Caco-2 (cell line): ENCODE measurements at regions not wholly inside any gene's neighbourhood (a gene's known extent, or its start where the extent isn't known, plus 50 kb on each side); places are given as distances from the start of the nearest gene placed in this dataset.

Experiments used
- BruUV-seq: library from RNA; stranded (reverse); fragments of 400-500 nt; replicated peaks from 2 replicates; lab custom pipeline; 2021; lab: Mats Ljungman, UMichigan
- CTCF ChIA-PET: fragments of 300-600 bp; sonication (Branson Sonifier 250); formaldehyde crosslinking; loops from one replicate; lab custom pipeline; 2022; ENCODE audit warnings: antibody characterized with exemption; lab: Charles Lee
- POLR2A ChIA-PET: fragments of 300-600 bp; sonication (Branson Sonifier 250); formaldehyde crosslinking; loops from one replicate; lab custom pipeline; 2022; ENCODE audit warnings: antibody characterized with exemption; lab: Charles Lee
- DNase-seq, 2 experiments: peaks; one replicate each; pipeline versions ENCODE4 v3.0.0 to v3.0.0-alpha.2; 2020 to 2022
- H3K27me3 ChIP-seq: replicated peaks from 2 replicates; pipeline ENCODE4 v1.6.0; 2011; ENCODE audit warnings: low read length; ENCODE audit not compliant: control insufficient read depth, insufficient read depth
- H3K36me3 ChIP-seq: 2 replicates; pipeline ENCODE4 v1.5.1; 2011; ENCODE audit warnings: low read length; ENCODE audit not compliant: control insufficient read depth, insufficient read depth
- H3K4me1 ChIP-seq: fragments of 250-450 bp; sonication (Bioruptor Pico); 2 replicates; pipeline ENCODE4 v1.5.1; 2020; ENCODE audit warnings: mild to moderate bottlenecking
- H3K4me3 ChIP-seq: 2 replicates; pipeline ENCODE4 v1.5.1; 2011; ENCODE audit warnings: low read depth, mild to moderate bottlenecking, control low read depth, low read length
- H3K9me3 ChIP-seq: fragments of 250-450 bp; sonication (Bioruptor Pico); 2 replicates; pipeline ENCODE4 v1.5.1; 2020; ENCODE audit warnings: mild to moderate bottlenecking, moderate library complexity
- H3K27ac Mint-ChIP-seq: one replicate; pipeline ENCODE4 v1.8.0; 2022; ENCODE audit warnings: mixed read lengths; ENCODE audit not compliant: unreplicated experiment
- H3K27me3 Mint-ChIP-seq: one replicate; pipeline ENCODE4 v1.8.0; 2022; ENCODE audit warnings: mixed read lengths; ENCODE audit not compliant: insufficient read depth, unreplicated experiment
- H3K36me3 Mint-ChIP-seq: one replicate; pipeline ENCODE4 v1.8.0; 2022; ENCODE audit warnings: mild to moderate bottlenecking, mixed read lengths; ENCODE audit not compliant: insufficient read depth, unreplicated experiment
- H3K4me1 Mint-ChIP-seq: one replicate; pipeline ENCODE4 v1.8.0; 2022; ENCODE audit warnings: low read depth, mixed read lengths; ENCODE audit not compliant: unreplicated experiment
- H3K4me3 Mint-ChIP-seq: one replicate; pipeline ENCODE4 v1.8.0; 2022; ENCODE audit warnings: mild to moderate bottlenecking, moderate library complexity, mixed read lengths; ENCODE audit not compliant: unreplicated experiment
- H3K9me3 Mint-ChIP-seq: one replicate; pipeline ENCODE4 v1.8.0; 2022; ENCODE audit warnings: mixed read lengths; ENCODE audit not compliant: unreplicated experiment
- CTCF ChIP-seq, 2 experiments: fragments of 200-600 bp in 1 of 2; IDR thresholded peaks; 1 replicate in 1 of 2; 2 replicates in 1 of 2; pipeline versions ENCODE4 v1.5.1 to v1.8.0; 2011 to 2022; ENCODE audit warnings: antibody characterized with exemption in 1 of 2, control low read depth in 1 of 2, inconsistent platforms in 1 of 2, low read depth in 1 of 2, low read length in 1 of 2, mild to moderate bottlenecking in 1 of 2, moderate library complexity in 1 of 2; ENCODE audit not compliant: insufficient read depth in 1 of 2, severe bottlenecking in 1 of 2, unreplicated experiment in 1 of 2
- intact Hi-C: fragments of 100-400 bp; cut with micrococcal nuclease; formaldehyde crosslinking; loops from one replicate; pipeline ENCODE4 v1.10.0; 2022; ENCODE audit not compliant: unreplicated experiment

DNA sequence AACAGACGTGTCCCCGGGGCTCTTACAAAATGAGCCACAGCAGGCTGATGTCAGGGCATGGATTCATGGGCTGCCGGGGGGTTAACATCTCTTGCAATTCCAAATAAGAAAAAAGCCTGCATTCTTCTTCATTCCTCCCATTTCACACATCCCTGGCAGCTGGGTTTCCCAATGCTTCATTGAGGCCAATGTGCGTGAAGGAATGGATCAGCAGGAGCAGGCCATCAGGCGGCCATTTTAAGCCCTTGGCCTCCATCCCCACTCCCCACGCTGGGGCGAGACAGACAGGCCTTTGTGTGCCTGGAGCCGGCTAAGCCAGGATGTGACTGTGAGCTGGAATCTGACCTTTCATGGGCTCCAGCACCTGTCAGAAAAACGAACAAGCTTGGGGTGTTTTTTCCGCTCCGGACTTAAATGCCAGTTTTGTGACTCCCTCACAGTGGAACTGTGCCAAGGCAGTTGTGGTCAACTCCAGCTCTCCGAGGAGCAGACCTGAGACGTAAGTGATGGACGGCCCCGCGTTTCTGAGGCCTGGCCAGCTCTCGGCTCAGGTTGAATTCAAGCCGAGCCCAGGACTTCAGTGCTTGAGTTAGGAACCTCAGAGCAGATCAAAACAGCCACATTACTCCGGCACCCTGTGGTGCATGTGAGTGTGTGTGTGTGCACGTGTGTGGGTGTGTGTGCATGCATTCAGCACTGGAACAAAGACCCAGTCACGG, 133.1 kb downstream of the TMEM30B start:
- DNase-seq: no peak
- no peaks in the 10 kb centered on the region for H3K27me3 Mint-ChIP-seq
- no peaks in the 10 kb centered on the region for H3K4me1 Mint-ChIP-seq
- CTCF ChIA-PET: interaction anchor here (0.6 kb wide), 1 partner anchor 69 kb away, joined by 3 read pairs; no protein-coding TSS in a partner anchor
- Histone ChIP-seq H3K9me3 (peaks cover 18% of the 10 kb centered on the region), H3K27me3 (no peaks in the 10 kb centered on the region), H3K4me3 (no peak overlapping the region), H3K4me1 (no peaks in the 10 kb centered on the region), H3K36me3 (no peaks in the 10 kb centered on the region)
- TF ChIP-seq CTCF (IDR thresholded peaks at IDR 0.05; ENCODE audit: insufficient read depth in 1 of 2, low read depth in 1 of 2, low read length in 1 of 2, severe bottlenecking in 1 of 2, unreplicated experiment in 1 of 2): no peak
- H3K9me3 Mint-ChIP-seq: peaks cover 26% of the 10 kb centered on the region
- H3K27ac Mint-ChIP-seq: no peak overlapping the region
- intact Hi-C loops: no loop called here
- BruUV-seq: no TSS peak
- no peak overlapping the region for H3K4me3 Mint-ChIP-seq
- POLR2A ChIA-PET: no interaction called here
- H3K36me3 Mint-ChIP-seq: no peaks in the 10 kb centered on the region

DNA sequence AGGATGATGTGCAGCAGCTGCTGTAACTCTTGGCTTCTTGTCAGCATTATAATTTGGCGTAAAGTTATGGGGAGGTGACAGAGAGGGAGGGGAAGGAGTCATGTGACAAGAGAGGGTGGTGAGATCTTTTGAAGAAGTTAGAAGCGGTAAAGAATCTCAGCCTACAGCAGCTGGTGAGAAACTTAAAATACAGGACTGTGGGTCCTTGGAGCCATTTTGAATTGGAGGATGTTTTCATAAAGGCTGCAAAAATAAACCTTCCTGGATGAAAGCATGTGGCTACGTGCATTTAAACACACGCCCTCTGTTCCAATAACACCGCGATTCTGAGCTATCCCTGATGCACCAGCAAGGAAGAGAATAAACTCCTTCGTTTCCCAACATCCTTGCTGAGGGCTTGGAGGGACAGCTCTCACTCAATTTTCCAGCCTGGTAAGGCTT, 133.7 kb downstream of the TMEM30B start:
- H3K4me3 ChIP-seq: no peak overlapping the region
- H3K27me3 Mint-ChIP-seq: no peaks in the 10 kb centered on the region
- BruUV-seq: no TSS peak
- POLR2A ChIA-PET: no interaction called here
- no peaks in the 10 kb centered on the region for H3K36me3 ChIP-seq
- no peak overlapping the region for H3K4me3 Mint-ChIP-seq
- peaks cover 18% of the 10 kb centered on the region for H3K9me3 ChIP-seq
- intact Hi-C loops: no loop called here
- H3K27me3 ChIP-seq: no peaks in the 10 kb centered on the region
- H3K9me3 Mint-ChIP-seq: peaks cover 29% of the 10 kb centered on the region
- H3K36me3 Mint-ChIP-seq: no peaks in the 10 kb centered on the region
- CTCF ChIA-PET: no interaction called here
- no peaks in the 10 kb centered on the region for H3K4me1 ChIP-seq
- no peak for DNase-seq
- no peaks in the 10 kb centered on the region for H3K4me1 Mint-ChIP-seq
- no peak for TF ChIP-seq CTCF (IDR thresholded peaks at IDR 0.05; ENCODE audit: insufficient read depth in 1 of 2, low read depth in 1 of 2, low read length in 1 of 2, severe bottlenecking in 1 of 2, unreplicated experiment in 1 of 2)
- no peak overlapping the region for H3K27ac Mint-ChIP-seq

GRCh38 chr14:61146899-61147298, 134.2 kb downstream of the TMEM30B start:
- H3K36me3 Mint-ChIP-seq: no peaks in the 10 kb centered on the region
- ChIA-PET POLR2A (no interaction called here), CTCF (no interaction called here)
- H3K4me3 Mint-ChIP-seq: no peak overlapping the region
- no peak for TF ChIP-seq CTCF (IDR thresholded peaks at IDR 0.05; ENCODE audit: insufficient read depth in 1 of 2, low read depth in 1 of 2, low read length in 1 of 2, severe bottlenecking in 1 of 2, unreplicated experiment in 1 of 2)
- no peaks in the 10 kb centered on the region for H3K27me3 Mint-ChIP-seq
- BruUV-seq: no TSS peak
- no peaks in the 10 kb centered on the region for H3K4me1 ChIP-seq
- H3K9me3 ChIP-seq: peaks cover 18% of the 10 kb centered on the region
- H3K9me3 Mint-ChIP-seq: peaks cover 29% of the 10 kb centered on the region
- H3K4me3 ChIP-seq: no peak overlapping the region
- no peaks in the 10 kb centered on the region for H3K4me1 Mint-ChIP-seq
- DNase-seq: no peak
- no peaks in the 10 kb centered on the region for H3K36me3 ChIP-seq
- no peak overlapping the region for H3K27ac Mint-ChIP-seq
- intact Hi-C loops: no loop called here
- H3K27me3 ChIP-seq: no peaks in the 10 kb centered on the region
